ENCODE measurements at regions not wholly inside any gene's neighbourhood (a gene's known extent, or its start where the extent isn't known, plus 50 kb on each side); places are given as distances from the start of the nearest gene placed in this dataset.

GRCh38 chr18:11308499-11308898, 159.1 kb upstream of the PIEZO2 start:
- TF ChIP-seq CTCF (IDR thresholded peaks at IDR 0.05) (no peak), POLR2AphosphoS5 (IDR thresholded peaks at IDR 0.05) (no peak), POLR2A (IDR thresholded peaks at IDR 0.05) (no peak), EP300 (IDR thresholded peaks at IDR 0.05) (no peak)
